ENCODE measurements at regions not wholly inside any gene's neighbourhood (a gene's known extent, or its start where the extent isn't known, plus 50 kb on each side); places are given as distances from the start of the nearest gene placed in this dataset.

DNA sequence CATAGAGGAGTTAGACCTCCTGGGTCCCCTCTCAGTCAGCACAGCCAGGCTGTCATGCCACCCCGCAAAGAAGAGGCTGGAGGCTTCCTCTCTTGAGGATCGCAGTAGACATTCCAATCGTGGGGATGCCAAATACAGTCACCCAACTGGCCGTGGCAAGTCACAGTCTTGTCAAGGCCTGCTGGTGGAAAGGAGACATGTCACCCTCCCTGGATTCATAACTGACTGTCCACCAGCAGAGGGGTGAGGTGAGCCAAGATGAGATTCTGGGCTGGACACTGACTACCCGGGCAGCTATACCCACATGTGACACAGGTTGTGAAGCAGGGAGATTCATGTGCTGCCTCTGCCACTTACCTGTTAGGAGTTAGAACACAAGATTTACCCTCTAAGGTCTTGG is 123.5 kb upstream of the NGF start:
- TF ChIP-seq TEAD4 (IDR thresholded peaks at IDR 0.05) (no peak), NFIC (IDR thresholded peaks at IDR 0.05) (no peak), EP300 (IDR thresholded peaks at IDR 0.05; ENCODE audit: borderline replicate concordance) (no peak), CREB1 (IDR thresholded peaks at IDR 0.05; ENCODE audit: low read depth) (no peak), TAF1 (IDR thresholded peaks at IDR 0.05; ENCODE audit: low read depth) (no peak), TCF12 (IDR thresholded peaks at IDR 0.05; ENCODE audit: low read depth) (no peak), CEBPB (IDR thresholded peaks at IDR 0.05) (no peak), RAD21 (IDR thresholded peaks at IDR 0.05; ENCODE audit: low read depth) (no peak)
- TF ChIP-seq, protein P1, sequence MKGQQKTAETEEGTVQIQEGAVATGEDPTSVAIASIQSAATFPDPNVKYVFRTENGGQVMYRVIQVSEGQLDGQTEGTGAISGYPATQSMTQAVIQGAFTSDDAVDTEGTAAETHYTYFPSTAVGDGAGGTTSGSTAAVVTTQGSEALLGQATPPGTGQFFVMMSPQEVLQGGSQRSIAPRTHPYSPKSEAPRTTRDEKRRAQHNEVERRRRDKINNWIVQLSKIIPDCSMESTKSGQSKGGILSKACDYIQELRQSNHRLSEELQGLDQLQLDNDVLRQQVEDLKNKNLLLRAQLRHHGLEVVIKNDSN (IDR thresholded peaks at IDR 0.05), result no peak
